B cell (primary cell): ENCODE measurements at regions not wholly inside any gene's neighbourhood (a gene's known extent, or its start where the extent isn't known, plus 50 kb on each side); places are given as distances from the start of the nearest gene placed in this dataset.

Experiments used
- ATAC-seq: fragments of 200-7000 bp; cut with Tn5 transposase; one replicate; pipeline ENCODE4 v1.10.0; 2021; ENCODE audit warnings: low read depth, mild to moderate bottlenecking, moderate number of reproducible peaks, moderate library complexity
- CTCF ChIA-PET: fragments of 350-600 bp; sonication (Branson Sonifier 250); formaldehyde crosslinking; loops from one replicate; lab custom pipeline; 2021; ENCODE audit warnings: antibody characterized with exemption, inconsistent platforms; lab: Charles Lee
- POLR2A ChIA-PET: fragments of 350-600 bp; sonication (Branson Sonifier 250); formaldehyde crosslinking; loops from one replicate; lab custom pipeline; 2021; ENCODE audit warnings: antibody characterized with exemption; lab: Charles Lee
- DNase-seq: peaks from one replicate; pipeline ENCODE4 v3.0.0; 2013
- H2AFZ ChIP-seq: 2 replicates; pipeline ENCODE4 v1.6.1; 2012; ENCODE audit warnings: mild to moderate bottlenecking, low read depth, low read length; ENCODE audit not compliant: insufficient read depth, poor library complexity, severe bottlenecking
- H3K27ac ChIP-seq, 2 donors: 1 replicate in 1 of 2; 2 replicates in 1 of 2; pipeline ENCODE4 v1.5.1; 2012 to 2013; ENCODE audit warnings: low read length in 2 of 2, mild to moderate bottlenecking in 2 of 2, moderate library complexity in 1 of 2
- H3K27me3 ChIP-seq, 4 experiments: fragments of 200-600 bp in 1 of 4; sonication (generic) in 1 of 4; replicated peaks in 1 of 4; 1 replicate in 2 of 4; 2 replicates in 2 of 4; pipeline versions ENCODE4 v1.6.1 to v1.7.0; 2013 to 2016; ENCODE audit warnings: low read length in 3 of 4, mild to moderate bottlenecking in 2 of 4, mixed read lengths in 1 of 4, moderate library complexity in 1 of 4; ENCODE audit not compliant: insufficient read depth in 4 of 4, control insufficient read depth in 3 of 4; ENCODE audit errors: control extremely low read depth in 1 of 4
- H3K36me3 ChIP-seq, 2 experiments: replicated peaks in 1 of 2; 1 replicate in 1 of 2; 2 replicates in 1 of 2; pipeline versions ENCODE4 v1.6.1 to v1.7.1; 2013; ENCODE audit warnings: low read length in 1 of 2; ENCODE audit not compliant: insufficient read depth in 2 of 2, control insufficient read depth in 1 of 2; ENCODE audit errors: control extremely low read depth in 1 of 2, extremely low read depth in 1 of 2
- H3K4me1 ChIP-seq, 2 donors: fragments of 200-600 bp in 1 of 2; sonication (generic) in 1 of 2; 1 replicate in 1 of 2; 2 replicates in 1 of 2; pipeline versions ENCODE4 v1.5.1 to v1.6.1; 2013 to 2017; ENCODE audit warnings: low read length in 2 of 2; ENCODE audit not compliant: control insufficient read depth in 2 of 2, insufficient read depth in 2 of 2
- H3K4me2 ChIP-seq: replicated peaks from 2 replicates; pipeline ENCODE3; 2012; ENCODE audit warnings: mild to moderate bottlenecking, low read depth, low read length; ENCODE audit not compliant: poor library complexity, severe bottlenecking
- H3K4me3 ChIP-seq, 5 experiments: fragments of 200-600 bp in 1 of 5; sonication (generic) in 1 of 5; 1 replicate in 3 of 5; 2 replicates in 2 of 5; pipeline versions ENCODE4 v1.5.1 to v1.7.0; 2011 to 2016; ENCODE audit warnings: low read length in 4 of 5, mild to moderate bottlenecking in 4 of 5, low read depth in 2 of 5, control low read depth in 1 of 5, moderate library complexity in 1 of 5; ENCODE audit not compliant: insufficient read depth in 1 of 5; ENCODE audit errors: control extremely low read depth in 1 of 5, extremely low read depth in 1 of 5
- H3K79me2 ChIP-seq: fragments of 200-600 bp; sonication (generic); one replicate; pipeline ENCODE4 v1.6.0; 2016; ENCODE audit warnings: low read length; ENCODE audit not compliant: control insufficient read depth, insufficient read depth
- H3K9ac ChIP-seq: fragments of 200-600 bp; sonication (generic); 2 replicates; pipeline ENCODE4 v1.6.1; 2017; ENCODE audit warnings: mild to moderate bottlenecking, low read length, moderate library complexity
- H3K9me3 ChIP-seq, 3 donors: one replicate each; pipeline versions ENCODE4 v1.6.1 to v1.7.1; 2013; ENCODE audit warnings: low read length in 2 of 3; ENCODE audit not compliant: control insufficient read depth in 2 of 3, insufficient read depth in 1 of 3; ENCODE audit errors: control extremely low read depth in 1 of 3
- H4K20me1 ChIP-seq: 2 replicates; pipeline ENCODE4 v1.6.0; 2012; ENCODE audit warnings: mild to moderate bottlenecking, low read length; ENCODE audit not compliant: insufficient read depth, control insufficient read depth, poor library complexity, severe bottlenecking
- H3K27ac Mint-ChIP-seq: one replicate; pipeline ENCODE4 v1.8.0; 2021; ENCODE audit warnings: mixed read lengths
- H3K27me3 Mint-ChIP-seq: one replicate; pipeline ENCODE4 v1.8.0; 2021; ENCODE audit warnings: mixed read lengths
- H3K4me1 Mint-ChIP-seq: one replicate; pipeline ENCODE4 v1.8.0; 2021; ENCODE audit warnings: mixed read lengths
- H3K4me3 Mint-ChIP-seq: one replicate; pipeline ENCODE4 v1.8.0; 2021; ENCODE audit warnings: mixed read lengths
- H3K9me3 Mint-ChIP-seq: one replicate; pipeline ENCODE4 v1.8.0; 2022; ENCODE audit warnings: mixed read lengths; ENCODE audit not compliant: insufficient read depth
- EZH2 ChIP-seq: IDR thresholded peaks from 2 replicates; pipeline ENCODE4 v1.6.1; 2012; ENCODE audit warnings: borderline replicate concordance, low read depth, mild to moderate bottlenecking, moderate library complexity, low read length; ENCODE audit not compliant: insufficient read depth, poor library complexity, severe bottlenecking
- WGBS: methylation state at CpG from one replicate; pipeline ENCODE4 v1.1.5; 2013; ENCODE audit warnings: missing lambda C conversion rate; ENCODE audit not compliant: insufficient coverage; 5-methylcytosine and 5-hydroxymethylcytosine counted together
- intact Hi-C: fragments of 100-400 bp; cut with micrococcal nuclease; formaldehyde crosslinking; loops from one replicate; pipeline ENCODE4 v1.10.0; 2022
- TF ChIP-seq, protein P1 (sequence below): fragments of 200-600 bp; IDR thresholded peaks from one replicate; pipeline ENCODE4 v1.8.0; 2022; ENCODE audit warnings: antibody characterized with exemption, mild to moderate bottlenecking

GRCh38 chr11:120057028-120057330 is 80.9 kb downstream of the TRIM29 start:
- ChIA-PET POLR2A (no interaction called here), CTCF (no interaction called here)
- H3K27me3 ChIP-seq: no peaks in the 10 kb centered on the region
- H3K36me3 ChIP-seq: no peaks in the 10 kb centered on the region
- no peak overlapping the region for H3K9ac ChIP-seq
- DNase-seq (no peak), ATAC-seq (no peak)
- H4K20me1 ChIP-seq: no peaks in the 10 kb centered on the region
- intact Hi-C loops: no loop called here
- TF ChIP-seq, protein P1, sequence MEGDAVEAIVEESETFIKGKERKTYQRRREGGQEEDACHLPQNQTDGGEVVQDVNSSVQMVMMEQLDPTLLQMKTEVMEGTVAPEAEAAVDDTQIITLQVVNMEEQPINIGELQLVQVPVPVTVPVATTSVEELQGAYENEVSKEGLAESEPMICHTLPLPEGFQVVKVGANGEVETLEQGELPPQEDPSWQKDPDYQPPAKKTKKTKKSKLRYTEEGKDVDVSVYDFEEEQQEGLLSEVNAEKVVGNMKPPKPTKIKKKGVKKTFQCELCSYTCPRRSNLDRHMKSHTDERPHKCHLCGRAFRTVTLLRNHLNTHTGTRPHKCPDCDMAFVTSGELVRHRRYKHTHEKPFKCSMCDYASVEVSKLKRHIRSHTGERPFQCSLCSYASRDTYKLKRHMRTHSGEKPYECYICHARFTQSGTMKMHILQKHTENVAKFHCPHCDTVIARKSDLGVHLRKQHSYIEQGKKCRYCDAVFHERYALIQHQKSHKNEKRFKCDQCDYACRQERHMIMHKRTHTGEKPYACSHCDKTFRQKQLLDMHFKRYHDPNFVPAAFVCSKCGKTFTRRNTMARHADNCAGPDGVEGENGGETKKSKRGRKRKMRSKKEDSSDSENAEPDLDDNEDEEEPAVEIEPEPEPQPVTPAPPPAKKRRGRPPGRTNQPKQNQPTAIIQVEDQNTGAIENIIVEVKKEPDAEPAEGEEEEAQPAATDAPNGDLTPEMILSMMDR: no peak
- no peak for TF ChIP-seq EZH2
- no peak overlapping the region for H3K27ac ChIP-seq
- no peaks in the 10 kb centered on the region for H3K4me1 ChIP-seq
- Mint-ChIP-seq H3K4me1 (no peaks in the 10 kb centered on the region), H3K9me3 (no peaks in the 10 kb centered on the region), H3K4me3 (no peak overlapping the region), H3K27ac (no peak overlapping the region), H3K27me3 (peaks cover 44% of the 10 kb centered on the region)
- no peak overlapping the region for H3K4me2 ChIP-seq
- WGBS: 80% methylated on average over 2 of the region's 4 CpGs
- no peak overlapping the region for H3K4me3 ChIP-seq
- H3K9me3 ChIP-seq: no peaks in the 10 kb centered on the region
- H2AFZ ChIP-seq: no peak overlapping the region
- no peaks in the 10 kb centered on the region for H3K79me2 ChIP-seq

DNA sequence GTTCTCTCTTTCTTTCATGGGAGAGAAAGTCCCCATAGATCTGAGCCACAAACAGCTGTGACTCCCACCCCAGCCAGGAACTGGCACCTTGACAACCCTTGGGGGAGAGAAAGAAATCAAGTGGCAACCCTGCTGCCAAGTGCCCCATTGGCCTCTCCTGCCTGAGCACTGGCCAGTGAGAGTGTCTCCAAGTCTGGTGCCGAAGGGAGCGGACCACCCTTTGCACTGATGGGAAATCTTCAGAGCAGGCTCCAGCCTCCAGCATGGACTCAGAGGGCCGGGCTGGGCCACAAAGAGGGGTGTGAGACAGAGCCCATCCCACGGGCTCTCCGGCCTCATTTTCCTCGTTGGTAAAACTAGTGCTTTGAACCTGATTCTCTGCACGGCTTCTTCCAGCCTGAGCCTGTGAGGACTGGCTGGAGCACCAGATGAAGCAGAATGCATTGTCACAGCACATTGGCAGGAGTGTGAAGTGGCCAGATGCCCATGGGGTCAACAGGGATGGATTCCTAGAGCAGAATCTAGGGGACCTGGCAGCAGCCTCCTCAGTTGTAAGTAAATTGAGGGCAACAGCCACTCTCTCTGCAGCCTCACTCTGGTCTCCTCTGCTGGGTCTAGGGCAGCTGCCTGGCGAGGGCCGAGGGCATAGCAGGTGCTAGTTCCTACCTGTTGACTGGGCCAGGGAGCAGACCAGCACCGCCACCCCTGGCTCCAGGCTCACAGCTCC is 81.4 kb downstream of the TRIM29 start:
- WGBS: 90% methylated on average over 10 of the region's 10 CpGs

More for the DNA sequence above, 81.4 kb downstream of the TRIM29 start:
- H3K4me3 Mint-ChIP-seq: no peak overlapping the region
- intact Hi-C loops: no loop called here
- H3K27ac ChIP-seq: no peak overlapping the region
- H3K4me2 ChIP-seq: no peak overlapping the region
- no peak for DNase-seq
- ChIA-PET CTCF (no interaction called here), POLR2A (no interaction called here)
- no peaks in the 10 kb centered on the region for H4K20me1 ChIP-seq
- no peak for TF ChIP-seq EZH2
- TF ChIP-seq, protein P1: no peak
- no peak overlapping the region for H2AFZ ChIP-seq
- no peaks in the 10 kb centered on the region for H3K4me1 Mint-ChIP-seq
- peaks cover 39% of the 10 kb centered on the region for H3K27me3 Mint-ChIP-seq
- no peak overlapping the region for H3K9ac ChIP-seq
- no peaks in the 10 kb centered on the region for H3K9me3 Mint-ChIP-seq
- H3K9me3 ChIP-seq: no peaks in the 10 kb centered on the region
- H3K4me3 ChIP-seq: no peak overlapping the region
- ATAC-seq: no peak
- no peaks in the 10 kb centered on the region for H3K79me2 ChIP-seq
- H3K27me3 ChIP-seq: peaks cover 0 to 1% (median 0%) of the 10 kb centered on the region in 4 experiments
- no peaks in the 10 kb centered on the region for H3K4me1 ChIP-seq
- no peaks in the 10 kb centered on the region for H3K36me3 ChIP-seq
- no peak overlapping the region for H3K27ac Mint-ChIP-seq
